NT2/D1 (cell line): ENCODE measurements at regions not wholly inside any gene's neighbourhood (a gene's known extent, or its start where the extent isn't known, plus 50 kb on each side); places are given as distances from the start of the nearest gene placed in this dataset.

Experiments used
- SUZ12 ChIP-seq: IDR thresholded peaks from 2 replicates; pipeline ENCODE4 v1.6.1; 2011; ENCODE audit not compliant: insufficient read length, insufficient read depth; ENCODE audit errors: extremely low read depth
- YY1 ChIP-seq: IDR thresholded peaks from 2 replicates; pipeline ENCODE4 v1.6.1; 2011; ENCODE audit not compliant: insufficient read length, insufficient read depth
- ZNF274 ChIP-seq: IDR thresholded peaks from 2 replicates; pipeline ENCODE4 v1.6.1; 2011; ENCODE audit warnings: mild to moderate bottlenecking, low read depth, low read length

DNA sequence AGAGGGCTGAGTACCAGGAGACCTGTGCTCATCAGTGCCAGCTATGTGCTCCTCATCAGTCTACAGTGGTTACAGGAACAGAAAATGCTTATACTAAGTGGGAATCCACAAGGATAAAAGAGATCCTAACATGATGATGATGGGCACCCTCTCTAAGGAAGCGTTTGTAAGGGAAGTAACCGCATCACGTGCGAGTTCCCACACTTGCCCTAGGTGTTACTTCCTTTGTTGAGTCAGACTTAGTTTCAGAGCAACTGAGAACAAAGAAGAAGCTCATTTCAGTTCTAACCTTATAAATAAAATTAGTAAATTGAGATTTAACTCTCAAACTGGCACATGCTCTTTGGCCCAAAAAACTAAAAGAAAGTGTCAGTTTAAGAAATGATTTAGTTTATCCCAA, 956.4 kb upstream of the TMEM132C start:
- no peak for TF ChIP-seq SUZ12
- TF ChIP-seq YY1 = no peak
- no peak for TF ChIP-seq ZNF274
